Neutrophil (primary cell): ENCODE measurements at regions not wholly inside any gene's neighbourhood (a gene's known extent, or its start where the extent isn't known, plus 50 kb on each side); places are given as distances from the start of the nearest gene placed in this dataset.

Experiments used
- H3K27ac ChIP-seq: fragments of 200-600 bp; sonication (generic); 2 replicates; pipeline ENCODE4 v1.5.1; 2016; ENCODE audit warnings: mild to moderate bottlenecking, moderate library complexity
- H3K27me3 ChIP-seq: fragments of 200-600 bp; sonication (generic); 2 replicates; pipeline ENCODE4 v1.6.0; 2016; ENCODE audit warnings: mild to moderate bottlenecking
- H3K36me3 ChIP-seq: fragments of 200-600 bp; sonication (generic); 2 replicates; pipeline ENCODE4 v1.5.1; 2017
- H3K4me1 ChIP-seq, 2 experiments: fragments of 200-600 bp in 1 of 2; sonication (generic) in 1 of 2; 1 replicate in 1 of 2; 2 replicates in 1 of 2; pipeline versions ENCODE4 v1.5.1 to v1.6.1; 2013 to 2016; ENCODE audit warnings: low read depth in 1 of 2, low read length in 1 of 2, mild to moderate bottlenecking in 1 of 2, moderate library complexity in 1 of 2; ENCODE audit not compliant: control insufficient read depth in 1 of 2, insufficient read depth in 1 of 2
- H3K4me3 ChIP-seq, 2 experiments: fragments of 200-600 bp in 1 of 2; sonication (generic) in 1 of 2; 1 replicate in 1 of 2; 2 replicates in 1 of 2; pipeline ENCODE4 v1.5.1; 2013 to 2016; ENCODE audit warnings: low read depth in 1 of 2, low read length in 1 of 2, mild to moderate bottlenecking in 1 of 2, moderate library complexity in 1 of 2
- H3K9me3 ChIP-seq: fragments of 200-600 bp; sonication (generic); 2 replicates; pipeline ENCODE4 v1.5.1; 2016
- TF ChIP-seq, protein P1 (sequence below): fragments of 200-600 bp; sonication (generic); IDR thresholded peaks from 2 replicates; pipeline ENCODE4 v1.5.1; 2016; ENCODE audit warnings: antibody characterized with exemption

DNA sequence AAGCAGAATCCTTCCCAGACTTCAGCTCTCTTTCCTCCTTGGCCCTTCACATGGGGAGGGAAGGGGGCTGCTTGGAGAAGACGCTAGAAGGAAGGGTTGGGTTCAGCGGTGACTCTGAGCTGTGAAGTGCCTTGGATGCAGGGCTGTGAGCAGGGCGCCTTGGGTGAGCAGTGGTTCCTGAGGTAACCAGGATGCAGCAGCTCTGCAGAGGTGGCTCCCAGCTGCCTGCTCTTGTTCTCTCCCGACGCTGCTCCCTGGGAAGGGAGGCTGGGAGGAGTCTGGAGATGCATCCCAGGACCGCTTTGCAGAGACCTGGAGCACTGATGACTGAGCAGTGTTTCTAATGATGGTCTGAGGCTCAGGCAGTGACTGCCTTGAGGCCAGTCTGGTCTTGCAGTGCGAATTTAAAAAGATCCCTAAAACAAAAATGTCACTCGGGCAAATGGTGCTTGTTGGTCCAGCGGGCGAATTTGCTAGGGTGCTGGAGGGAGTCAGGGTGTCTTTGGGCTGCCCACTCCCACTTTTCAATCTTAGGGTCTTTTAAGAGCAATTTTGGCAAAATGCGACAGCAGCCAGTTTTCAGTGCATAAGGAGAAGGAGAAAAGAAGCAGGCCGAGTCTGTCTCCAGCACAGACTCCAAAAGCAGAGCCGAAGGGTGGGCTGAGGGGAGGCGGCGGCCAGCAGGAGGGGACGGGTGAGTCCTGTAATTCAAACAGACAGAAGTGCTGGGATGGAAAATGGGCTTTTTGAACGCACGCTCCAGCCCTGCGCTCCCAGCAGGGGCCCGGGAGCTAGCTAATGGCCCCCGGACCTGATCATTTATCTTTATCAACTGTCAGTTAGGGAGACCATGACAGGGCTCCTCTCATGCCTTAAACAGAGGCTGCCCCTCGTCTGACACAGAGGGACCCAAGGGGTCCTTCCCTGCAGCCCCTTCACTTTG lies 191.2 kb upstream of the SHH start:
- Histone ChIP-seq H3K4me3 (no peak overlapping the region), H3K9me3 (no peaks in the 10 kb centered on the region), H3K27me3 (no peaks in the 10 kb centered on the region), H3K36me3 (no peaks in the 10 kb centered on the region), H3K27ac (no peak overlapping the region), H3K4me1 (no peaks in the 10 kb centered on the region)
- TF ChIP-seq, protein P1, sequence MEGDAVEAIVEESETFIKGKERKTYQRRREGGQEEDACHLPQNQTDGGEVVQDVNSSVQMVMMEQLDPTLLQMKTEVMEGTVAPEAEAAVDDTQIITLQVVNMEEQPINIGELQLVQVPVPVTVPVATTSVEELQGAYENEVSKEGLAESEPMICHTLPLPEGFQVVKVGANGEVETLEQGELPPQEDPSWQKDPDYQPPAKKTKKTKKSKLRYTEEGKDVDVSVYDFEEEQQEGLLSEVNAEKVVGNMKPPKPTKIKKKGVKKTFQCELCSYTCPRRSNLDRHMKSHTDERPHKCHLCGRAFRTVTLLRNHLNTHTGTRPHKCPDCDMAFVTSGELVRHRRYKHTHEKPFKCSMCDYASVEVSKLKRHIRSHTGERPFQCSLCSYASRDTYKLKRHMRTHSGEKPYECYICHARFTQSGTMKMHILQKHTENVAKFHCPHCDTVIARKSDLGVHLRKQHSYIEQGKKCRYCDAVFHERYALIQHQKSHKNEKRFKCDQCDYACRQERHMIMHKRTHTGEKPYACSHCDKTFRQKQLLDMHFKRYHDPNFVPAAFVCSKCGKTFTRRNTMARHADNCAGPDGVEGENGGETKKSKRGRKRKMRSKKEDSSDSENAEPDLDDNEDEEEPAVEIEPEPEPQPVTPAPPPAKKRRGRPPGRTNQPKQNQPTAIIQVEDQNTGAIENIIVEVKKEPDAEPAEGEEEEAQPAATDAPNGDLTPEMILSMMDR: no peak

DNA sequence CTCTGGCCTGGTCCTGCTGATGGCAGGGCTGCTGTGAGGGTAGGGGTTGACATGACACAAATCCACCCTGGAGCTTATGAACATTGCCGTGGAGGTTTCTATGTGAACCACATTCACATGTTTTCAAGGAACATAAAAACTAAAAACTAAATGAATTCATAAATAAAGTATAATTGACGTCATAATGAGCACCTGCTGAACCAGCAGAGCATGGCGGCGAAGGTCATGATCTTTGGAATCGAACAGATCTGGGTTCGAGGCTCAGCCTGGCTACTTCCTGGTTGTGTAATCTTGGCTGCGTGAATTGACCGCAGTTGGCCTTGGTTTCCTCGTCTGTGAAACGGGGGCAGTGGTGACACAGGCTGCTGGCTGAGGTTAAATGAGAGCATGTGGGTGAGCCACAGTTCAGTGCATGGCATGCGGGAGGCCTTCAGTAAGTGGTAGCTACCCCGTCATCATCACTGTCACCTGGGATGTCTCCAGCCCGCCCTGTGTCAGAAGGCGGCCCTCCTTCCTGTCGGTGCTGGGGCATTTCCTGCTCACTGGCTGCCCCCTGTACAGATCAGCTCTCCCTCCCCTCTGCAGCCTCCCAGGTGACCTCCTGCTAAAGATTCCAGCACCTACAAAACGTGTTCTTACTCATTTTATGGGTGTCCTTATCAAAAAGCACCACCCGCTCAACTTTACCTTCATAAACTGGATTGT lies 190.3 kb upstream of the SHH start:
- H3K4me1 ChIP-seq: no peaks in the 10 kb centered on the region
- TF ChIP-seq, protein P1: no peak

DNA sequence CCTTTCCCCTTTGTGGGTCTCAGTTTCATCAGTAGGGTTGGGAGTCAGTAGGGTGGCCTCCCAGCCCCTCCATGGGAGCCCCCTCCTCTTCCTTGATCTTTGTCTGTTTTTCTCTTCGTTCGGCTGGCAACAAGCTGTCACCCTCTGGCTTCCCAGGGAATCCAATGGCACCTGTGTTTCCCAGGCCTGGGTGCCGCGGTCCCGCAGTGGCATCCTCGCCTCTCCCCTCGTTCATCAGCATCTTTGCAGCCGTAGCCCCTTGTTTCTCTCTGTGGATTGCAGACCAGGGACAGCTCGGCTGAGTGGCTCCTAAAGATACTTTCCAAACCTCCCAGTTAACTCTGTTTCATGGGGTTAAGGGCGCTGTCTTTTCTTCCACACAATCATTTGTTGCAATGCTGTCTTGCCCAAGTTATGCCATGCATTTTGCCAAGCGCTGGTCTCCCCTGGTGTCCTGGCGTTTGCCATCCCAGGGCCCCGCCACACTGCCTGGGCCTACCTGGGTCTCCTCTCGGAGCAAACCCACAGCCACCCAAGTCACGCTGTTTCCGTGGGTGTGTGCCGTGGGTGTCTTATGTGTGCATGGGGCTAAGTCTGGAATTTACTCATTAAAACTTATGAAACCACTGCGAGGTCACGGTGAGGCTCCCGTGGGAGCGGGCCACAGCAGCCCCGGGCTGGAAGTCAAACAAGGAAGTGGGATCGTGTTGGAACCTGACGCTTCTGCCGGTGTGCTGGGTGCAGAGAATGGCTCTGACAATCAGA lies 189.4 kb upstream of the SHH start:
- no peaks in the 10 kb centered on the region for H3K36me3 ChIP-seq
- no peak overlapping the region for H3K4me3 ChIP-seq
- no peaks in the 10 kb centered on the region for H3K4me1 ChIP-seq
- peaks cover 16% of the 10 kb centered on the region for H3K27me3 ChIP-seq
- TF ChIP-seq, protein P1: no peak
- H3K9me3 ChIP-seq: no peaks in the 10 kb centered on the region
- no peak overlapping the region for H3K27ac ChIP-seq

More for the DNA sequence above, 190.3 kb upstream of the SHH start:
- no peaks in the 10 kb centered on the region for H3K36me3 ChIP-seq
- H3K27me3 ChIP-seq: peaks cover 7% of the 10 kb centered on the region
- H3K9me3 ChIP-seq: no peaks in the 10 kb centered on the region
- H3K4me3 ChIP-seq: no peak overlapping the region
- H3K27ac ChIP-seq: no peak overlapping the region

DNA sequence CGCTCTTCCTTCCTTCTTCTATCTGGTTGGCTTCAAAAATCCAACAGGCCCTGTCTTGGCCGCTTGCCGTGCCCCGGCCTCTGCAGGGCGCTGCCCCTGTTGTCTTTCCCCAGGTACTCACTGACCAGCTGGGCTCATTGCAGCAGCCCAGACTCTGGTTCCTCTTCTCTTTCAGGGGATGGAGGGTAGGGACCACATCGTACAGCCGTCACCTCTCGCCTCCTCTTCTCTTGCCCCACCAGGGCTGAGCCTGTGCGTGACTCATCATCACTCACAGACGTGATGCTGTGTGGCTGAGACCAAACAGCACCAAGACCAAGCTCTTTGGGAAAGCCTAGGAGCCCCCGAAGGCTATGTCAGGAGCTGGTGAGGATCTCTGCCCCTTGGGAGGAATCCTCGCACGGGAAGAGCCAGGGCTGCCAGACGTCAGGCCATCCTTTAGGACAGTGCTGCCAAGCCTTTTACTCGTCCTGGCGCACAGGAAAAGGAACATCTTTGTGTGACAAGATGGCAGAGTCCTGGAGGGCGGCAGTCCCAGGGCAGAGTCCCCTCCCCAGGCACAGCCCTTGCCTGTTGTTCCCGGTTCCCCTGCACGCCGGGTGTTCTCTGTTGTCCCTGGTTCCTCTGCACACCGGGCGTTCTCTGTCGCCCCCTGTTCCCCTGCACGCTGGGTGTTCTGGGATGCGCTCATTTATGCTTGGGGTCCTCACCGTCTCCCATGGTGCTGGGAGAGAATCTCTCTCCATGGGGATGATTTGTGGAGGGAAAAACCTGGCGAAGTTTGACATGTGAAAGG lies 188.5 kb upstream of the SHH start:
- Histone ChIP-seq H3K27me3 (peaks cover 22% of the 10 kb centered on the region), H3K4me1 (no peaks in the 10 kb centered on the region), H3K4me3 (no peak overlapping the region), H3K9me3 (no peaks in the 10 kb centered on the region), H3K27ac (no peak overlapping the region), H3K36me3 (no peaks in the 10 kb centered on the region)
- TF ChIP-seq, protein P1: no peak
